Esophagus squamous epithelium (tissue), 4 donors: ENCODE measurements at regions not wholly inside any gene's neighbourhood (a gene's known extent, or its start where the extent isn't known, plus 50 kb on each side); places are given as distances from the start of the nearest gene placed in this dataset.

Source experiments
- CTCF ChIP-seq, 6 experiments: fragments of 450-650 bp in 4 of 6; fragments of 200-600 bp in 2 of 6; sonication (generic) in 2 of 6; IDR thresholded peaks; one replicate each; pipeline ENCODE4 v1.5.1; 2016 to 2019; ENCODE audit warnings: antibody characterized with exemption in 6 of 6, mild to moderate bottlenecking in 4 of 6, moderate library complexity in 4 of 6
- POLR2A ChIP-seq, 4 donors: fragments of 450-650 bp; IDR thresholded peaks; one replicate each; pipeline ENCODE4 v1.6.1; 2017; ENCODE audit warnings: antibody characterized with exemption in 4 of 4, mild to moderate bottlenecking in 4 of 4, moderate library complexity in 3 of 4

- TF ChIP-seq CTCF (IDR thresholded peaks at IDR 0.05) = no peak
- TF ChIP-seq POLR2A (IDR thresholded peaks at IDR 0.05) = no peak
Observed at GRCh38 chr12:43147878-43148277, 404.1 kb downstream of the ADAMTS20 start.
